SK-N-SH treated with all-trans-retinoic acid at 6 μM for 48 hours (cell line): ENCODE measurements at regions not wholly inside any gene's neighbourhood (a gene's known extent, or its start where the extent isn't known, plus 50 kb on each side); places are given as distances from the start of the nearest gene placed in this dataset.

Experiments used
- ATAC-seq: fragments of 200-7000 bp; cut with Tn5 transposase; 3 replicates; pipeline ENCODE4 v1.9.1; 2020; ENCODE audit warnings: mild to moderate bottlenecking, moderate library complexity
- ARNTL ChIP-seq: fragments of 450-650 bp; formaldehyde crosslinking; IDR thresholded peaks from 2 replicates; pipeline ENCODE4 v1.5.0; 2020; ENCODE audit warnings: low read depth, mild to moderate bottlenecking, moderate library complexity, borderline replicate concordance
- BACH2 ChIP-seq: fragments of 250-450 bp; sonication (Bioruptor Pico); IDR thresholded peaks from 2 replicates; pipeline ENCODE4 v1.9.0; 2021; ENCODE audit warnings: mild to moderate bottlenecking, borderline replicate concordance
- CREB5 ChIP-seq: fragments of 250-450 bp; sonication (Bioruptor Pico); IDR thresholded peaks from 2 replicates; pipeline ENCODE4 v1.5.1; 2020; ENCODE audit warnings: low read depth, mild to moderate bottlenecking, moderate library complexity
- CSDC2 ChIP-seq: fragments of 250-450 bp; sonication (Bioruptor Pico); IDR thresholded peaks from 2 replicates; pipeline ENCODE4 v1.5.0; 2020; ENCODE audit warnings: mild to moderate bottlenecking, moderate library complexity
- ESRRG ChIP-seq: fragments of 250-450 bp; sonication (Bioruptor Pico); IDR thresholded peaks from 2 replicates; pipeline ENCODE4 v1.6.1; 2021; ENCODE audit warnings: mild to moderate bottlenecking
- GLIS3 ChIP-seq: fragments of 250-450 bp; sonication (Bioruptor Pico); IDR thresholded peaks from 2 replicates; pipeline ENCODE4 v1.5.0; 2020; ENCODE audit warnings: mild to moderate bottlenecking, moderate library complexity
- OSR1 ChIP-seq: fragments of 250-450 bp; sonication (Bioruptor Pico); IDR thresholded peaks from 2 replicates; pipeline ENCODE4 v1.8.0; 2022; ENCODE audit warnings: moderate library complexity, mild to moderate bottlenecking, inconsistent platforms
- PATZ1 ChIP-seq: fragments of 250-450 bp; sonication (Bioruptor Pico); IDR thresholded peaks from 2 replicates; pipeline ENCODE4 v1.8.0; 2020; ENCODE audit warnings: mild to moderate bottlenecking, moderate library complexity, borderline replicate concordance
- RARB ChIP-seq: fragments of 250-450 bp; sonication (Bioruptor Pico); IDR thresholded peaks from 2 replicates; pipeline ENCODE4 v1.8.0; 2021; ENCODE audit warnings: mild to moderate bottlenecking, moderate library complexity
- SNAI2 ChIP-seq: fragments of 250-450 bp; sonication (Bioruptor Pico); IDR thresholded peaks from 2 replicates; pipeline ENCODE4 v1.5.0; 2020; ENCODE audit warnings: mild to moderate bottlenecking, moderate library complexity
- TCF4 ChIP-seq: fragments of 250-450 bp; sonication (Bioruptor Pico); IDR thresholded peaks from 2 replicates; pipeline ENCODE4 v1.8.0; 2021; ENCODE audit warnings: mild to moderate bottlenecking, moderate library complexity, borderline replicate concordance
- TOX ChIP-seq: fragments of 250-450 bp; sonication (Bioruptor Pico); IDR thresholded peaks from 2 replicates; pipeline ENCODE4 v1.8.0; 2021; ENCODE audit warnings: mild to moderate bottlenecking, moderate library complexity, borderline replicate concordance
- ZC3H10 ChIP-seq: fragments of 250-450 bp; sonication (Bioruptor Pico); IDR thresholded peaks from 2 replicates; pipeline ENCODE4 v1.5.1; 2021; ENCODE audit warnings: mild to moderate bottlenecking, moderate library complexity
- ZFP3 ChIP-seq: fragments of 250-450 bp; sonication (Bioruptor Pico); IDR thresholded peaks from 2 replicates; pipeline ENCODE4 v1.5.0; 2020; ENCODE audit warnings: mild to moderate bottlenecking, moderate library complexity
- ZFP30 ChIP-seq: fragments of 450-650 bp; formaldehyde crosslinking; IDR thresholded peaks from 2 replicates; pipeline ENCODE4 v1.5.0; 2022; ENCODE audit warnings: mild to moderate bottlenecking, moderate library complexity
- ZNF70 ChIP-seq: fragments of 450-650 bp; formaldehyde crosslinking; IDR thresholded peaks from 2 replicates; pipeline ENCODE4 v1.5.0; 2020; ENCODE audit warnings: mild to moderate bottlenecking, moderate library complexity
- TF ChIP-seq, protein P1 (sequence below): fragments of 250-450 bp; sonication (Bioruptor Pico); IDR thresholded peaks from 2 replicates; pipeline ENCODE4 v1.5.0; 2020; ENCODE audit warnings: mild to moderate bottlenecking, moderate library complexity
- TF ChIP-seq, protein P2 (sequence below): fragments of 250-450 bp; sonication (Bioruptor Pico); IDR thresholded peaks from 2 replicates; pipeline ENCODE4 v1.8.0; 2021; ENCODE audit warnings: low read depth, mild to moderate bottlenecking, moderate library complexity, borderline replicate concordance

- no peak for TF ChIP-seq CSDC2 (CRISPR knock-in tag)
Measured at GRCh38 chr1:14377386-14377785, 221.1 kb upstream of the KAZN start.

DNA sequence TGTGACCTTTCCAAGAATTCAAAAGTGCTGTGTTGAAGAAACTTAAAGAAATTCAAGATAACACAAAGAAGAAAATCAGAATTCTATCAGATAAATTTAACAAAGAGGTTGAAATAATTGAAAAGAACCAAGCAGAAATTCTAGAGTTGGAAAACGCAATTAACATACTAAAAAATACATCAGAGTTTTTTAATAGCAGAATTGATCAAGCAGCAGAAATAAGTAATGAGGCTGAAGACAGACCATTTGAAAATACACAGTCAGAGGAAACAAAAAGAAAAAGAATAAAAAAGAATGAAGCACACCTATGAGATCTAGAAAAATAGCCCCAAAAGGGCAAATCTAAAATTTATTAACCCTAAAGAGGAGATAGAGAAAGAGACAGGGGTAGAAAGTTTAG, 218.1 kb upstream of the KAZN start:
- TF ChIP-seq PATZ1 (CRISPR knock-in tag), result no peak
- no peak for ATAC-seq

More at GRCh38 chr1:14377386-14377785, 221.1 kb upstream of the KAZN start:
- ATAC-seq, result no peak

DNA sequence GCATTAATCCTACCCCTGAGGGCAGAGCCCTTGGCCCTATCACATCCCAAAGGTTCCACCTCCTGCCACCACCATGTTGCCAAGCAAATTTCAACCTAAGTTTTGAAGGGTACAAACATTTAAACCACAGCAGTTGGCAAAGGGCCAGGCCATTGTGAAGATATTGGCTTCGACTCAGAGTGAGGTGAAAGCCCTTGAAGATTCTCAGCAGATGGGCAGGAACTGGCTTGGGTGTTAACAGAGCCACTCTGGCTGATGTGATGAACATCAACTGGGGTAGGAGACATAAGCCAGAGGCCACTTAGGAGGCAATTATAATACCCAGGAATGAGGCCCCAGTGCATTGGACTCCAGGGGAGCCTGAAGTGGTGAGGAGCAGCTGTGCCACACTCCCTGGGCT, 207.7 kb upstream of the KAZN start:
- ATAC-seq, result no peak
- TF ChIP-seq RARB (no peak), ESRRG (CRISPR knock-in tag) (no peak), CSDC2 (CRISPR knock-in tag) (no peak), ZFP30 (CRISPR knock-in tag) (no peak), ZNF70 (no peak), CREB5 (no peak), ARNTL (no peak), ZC3H10 (CRISPR knock-in tag) (no peak), PATZ1 (CRISPR knock-in tag) (no peak), OSR1 (CRISPR knock-in tag) (no peak), BACH2 (CRISPR knock-in tag) (no peak), TOX (no peak), TCF4 (CRISPR knock-in tag) (no peak), GLIS3 (CRISPR knock-in tag) (no peak), SNAI2 (CRISPR knock-in tag) (no peak)
- TF ChIP-seq, protein P1, sequence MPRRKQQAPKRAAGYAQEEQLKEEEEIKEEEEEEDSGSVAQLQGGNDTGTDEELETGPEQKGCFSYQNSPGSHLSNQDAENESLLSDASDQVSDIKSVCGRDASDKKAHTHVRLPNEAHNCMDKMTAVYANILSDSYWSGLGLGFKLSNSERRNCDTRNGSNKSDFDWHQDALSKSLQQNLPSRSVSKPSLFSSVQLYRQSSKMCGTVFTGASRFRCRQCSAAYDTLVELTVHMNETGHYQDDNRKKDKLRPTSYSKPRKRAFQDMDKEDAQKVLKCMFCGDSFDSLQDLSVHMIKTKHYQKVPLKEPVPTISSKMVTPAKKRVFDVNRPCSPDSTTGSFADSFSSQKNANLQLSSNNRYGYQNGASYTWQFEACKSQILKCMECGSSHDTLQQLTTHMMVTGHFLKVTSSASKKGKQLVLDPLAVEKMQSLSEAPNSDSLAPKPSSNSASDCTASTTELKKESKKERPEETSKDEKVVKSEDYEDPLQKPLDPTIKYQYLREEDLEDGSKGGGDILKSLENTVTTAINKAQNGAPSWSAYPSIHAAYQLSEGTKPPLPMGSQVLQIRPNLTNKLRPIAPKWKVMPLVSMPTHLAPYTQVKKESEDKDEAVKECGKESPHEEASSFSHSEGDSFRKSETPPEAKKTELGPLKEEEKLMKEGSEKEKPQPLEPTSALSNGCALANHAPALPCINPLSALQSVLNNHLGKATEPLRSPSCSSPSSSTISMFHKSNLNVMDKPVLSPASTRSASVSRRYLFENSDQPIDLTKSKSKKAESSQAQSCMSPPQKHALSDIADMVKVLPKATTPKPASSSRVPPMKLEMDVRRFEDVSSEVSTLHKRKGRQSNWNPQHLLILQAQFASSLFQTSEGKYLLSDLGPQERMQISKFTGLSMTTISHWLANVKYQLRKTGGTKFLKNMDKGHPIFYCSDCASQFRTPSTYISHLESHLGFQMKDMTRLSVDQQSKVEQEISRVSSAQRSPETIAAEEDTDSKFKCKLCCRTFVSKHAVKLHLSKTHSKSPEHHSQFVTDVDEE (CRISPR knock-in tag), result no peak
- TF ChIP-seq, protein P2, sequence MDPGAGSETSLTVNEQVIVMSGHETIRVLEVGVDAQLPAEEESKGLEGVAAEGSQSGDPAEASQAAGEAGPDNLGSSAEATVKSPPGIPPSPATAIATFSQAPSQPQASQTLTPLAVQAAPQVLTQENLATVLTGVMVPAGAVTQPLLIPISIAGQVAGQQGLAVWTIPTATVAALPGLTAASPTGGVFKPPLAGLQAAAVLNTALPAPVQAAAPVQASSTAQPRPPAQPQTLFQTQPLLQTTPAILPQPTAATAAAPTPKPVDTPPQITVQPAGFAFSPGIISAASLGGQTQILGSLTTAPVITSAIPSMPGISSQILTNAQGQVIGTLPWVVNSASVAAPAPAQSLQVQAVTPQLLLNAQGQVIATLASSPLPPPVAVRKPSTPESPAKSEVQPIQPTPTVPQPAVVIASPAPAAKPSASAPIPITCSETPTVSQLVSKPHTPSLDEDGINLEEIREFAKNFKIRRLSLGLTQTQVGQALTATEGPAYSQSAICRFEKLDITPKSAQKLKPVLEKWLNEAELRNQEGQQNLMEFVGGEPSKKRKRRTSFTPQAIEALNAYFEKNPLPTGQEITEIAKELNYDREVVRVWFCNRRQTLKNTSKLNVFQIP (CRISPR knock-in tag), result no peak

DNA sequence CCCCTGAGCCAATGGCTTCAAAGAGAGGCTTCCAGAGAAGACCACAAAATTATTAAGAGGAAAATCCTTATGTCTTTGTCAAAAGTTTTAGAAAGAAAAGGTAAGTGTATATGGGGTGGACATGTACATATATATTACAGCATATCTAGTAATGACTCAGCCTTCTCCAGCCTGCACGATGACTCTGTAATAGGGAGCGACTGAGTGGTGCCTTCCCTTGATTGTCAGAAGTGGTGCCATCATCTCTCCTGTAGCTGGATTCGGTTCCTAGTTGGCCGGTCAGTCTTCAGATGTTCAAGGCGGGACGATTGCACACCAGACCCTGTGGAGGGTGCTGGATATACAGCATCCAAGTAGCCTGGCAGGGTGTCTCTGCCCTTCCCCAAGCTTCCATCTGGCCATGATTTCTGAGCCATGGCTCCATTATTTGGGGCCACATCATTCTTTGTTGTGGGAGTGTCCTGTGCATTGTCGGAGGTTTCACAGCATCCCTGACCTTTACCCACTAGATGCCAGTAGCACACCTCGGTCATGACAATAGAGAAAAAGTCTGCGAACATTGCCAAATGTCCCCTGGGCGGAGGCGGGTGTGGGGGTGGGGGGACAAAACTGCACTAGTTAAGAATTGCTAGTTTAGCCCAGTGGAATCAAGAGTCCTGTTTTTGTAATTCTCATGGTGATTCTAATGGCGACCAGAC, 206.2 kb upstream of the KAZN start:
- no peak for ATAC-seq
- TF ChIP-seq CREB5 (no peak), ZNF70 (no peak), ARNTL (no peak), BACH2 (CRISPR knock-in tag) (no peak), ZFP3 (CRISPR knock-in tag) (no peak), TOX (no peak), CSDC2 (CRISPR knock-in tag) (no peak), ZC3H10 (CRISPR knock-in tag) (no peak), ESRRG (CRISPR knock-in tag) (no peak)
- TF ChIP-seq, protein P1 (CRISPR knock-in tag), result no peak
- TF ChIP-seq, all 23 proteins: peak for 0
